Epithelial cell of proximal tubule (primary cell): ENCODE measurements at regions not wholly inside any gene's neighbourhood (a gene's known extent, or its start where the extent isn't known, plus 50 kb on each side); places are given as distances from the start of the nearest gene placed in this dataset.

Experiments
- DNase-seq: peaks from one replicate; pipeline ENCODE4 v3.0.0-alpha.2; 2011; ENCODE audit warnings: low read depth
- H3K4me3 ChIP-seq: 2 replicates; pipeline ENCODE4 v1.5.1; 2011; ENCODE audit warnings: low read depth, mild to moderate bottlenecking, low read length
- CTCF ChIP-seq: conservative IDR thresholded peaks from 2 replicates; pipeline ENCODE4 v1.5.1; 2012; ENCODE audit warnings: low read depth, mild to moderate bottlenecking, low read length

DNA sequence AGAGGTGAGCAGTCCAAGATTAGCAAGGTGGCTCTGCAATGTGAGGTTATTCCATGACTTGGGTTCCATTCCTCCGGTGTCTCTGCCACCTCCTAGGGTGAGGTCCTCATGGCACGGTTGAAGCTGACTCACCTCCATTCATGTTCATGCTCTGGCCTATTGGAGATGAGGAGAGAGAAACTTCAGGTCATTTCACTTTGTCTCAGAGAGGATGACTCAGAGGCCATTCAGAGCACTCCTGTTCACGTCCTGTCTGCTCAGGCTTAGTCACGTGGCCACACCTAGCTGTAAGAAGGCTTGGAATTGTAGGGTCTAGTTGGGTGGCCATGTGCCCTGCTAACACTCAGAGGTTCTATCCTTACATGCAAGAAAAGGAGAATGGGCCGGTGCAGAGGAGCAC is 67.5 kb upstream of the MBOAT2 start:
- TF ChIP-seq CTCF = no peak
- DNase-seq = peak; percentile 89
- H3K4me3 ChIP-seq = no peak overlapping the region

DNA sequence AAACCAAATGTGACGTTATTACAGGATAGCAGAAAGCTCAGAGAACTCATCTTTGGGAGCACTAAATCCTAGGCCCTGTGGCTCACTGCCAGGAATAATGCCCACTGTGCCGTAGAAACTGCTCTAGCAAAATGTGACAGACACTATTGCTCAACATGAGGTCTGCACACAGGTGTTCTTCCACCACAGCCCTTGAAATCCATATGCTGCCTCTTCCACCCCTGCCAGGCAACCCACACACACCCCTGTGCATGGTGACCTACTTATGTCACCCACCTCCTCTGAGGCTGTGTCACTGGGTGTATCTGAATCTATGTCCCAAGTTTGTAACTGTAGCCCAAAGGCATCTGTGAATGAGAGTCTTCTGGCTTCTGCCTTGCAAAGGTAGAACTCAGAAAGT is 66.1 kb upstream of the MBOAT2 start:
- TF ChIP-seq CTCF = no peak
- no peak for DNase-seq
- H3K4me3 ChIP-seq = no peak overlapping the region

GRCh38 chr2:9065901-9066300 is 62.4 kb upstream of the MBOAT2 start:
- no peak overlapping the region for H3K4me3 ChIP-seq
- DNase-seq = no peak
- no peak for TF ChIP-seq CTCF

DNA sequence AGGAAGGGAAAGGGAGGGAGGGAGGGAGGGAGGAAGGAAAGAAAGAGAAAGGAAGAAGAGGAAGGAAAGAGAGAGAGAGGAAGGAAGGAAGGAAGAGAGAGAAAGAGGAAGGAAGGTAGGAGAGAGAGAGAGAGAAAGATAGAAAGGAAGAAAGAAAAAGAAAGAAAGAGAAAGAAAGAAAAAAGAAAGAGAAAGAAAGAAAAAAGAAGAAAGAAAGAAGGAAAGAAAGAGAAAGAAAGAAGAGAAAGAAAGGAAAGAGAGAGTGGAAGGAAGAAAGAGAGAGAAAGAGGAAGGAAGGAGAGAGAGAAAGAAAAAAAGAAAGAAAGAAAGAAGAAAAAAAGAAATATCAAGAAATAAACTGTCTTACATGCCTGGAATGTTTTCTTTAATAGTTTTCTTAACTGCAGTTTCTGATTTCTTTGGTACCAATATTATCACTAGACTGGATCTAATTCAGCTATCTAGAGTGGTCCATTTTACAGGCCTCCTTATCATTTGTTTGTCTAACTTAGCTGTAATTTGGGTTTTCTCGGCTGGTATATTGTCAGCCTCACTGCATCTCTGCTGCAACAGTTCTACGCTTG is 59.6 kb upstream of the MBOAT2 start:
- no peak for TF ChIP-seq CTCF
- DNase-seq = no peak
- H3K4me3 ChIP-seq = no peak overlapping the region

DNA sequence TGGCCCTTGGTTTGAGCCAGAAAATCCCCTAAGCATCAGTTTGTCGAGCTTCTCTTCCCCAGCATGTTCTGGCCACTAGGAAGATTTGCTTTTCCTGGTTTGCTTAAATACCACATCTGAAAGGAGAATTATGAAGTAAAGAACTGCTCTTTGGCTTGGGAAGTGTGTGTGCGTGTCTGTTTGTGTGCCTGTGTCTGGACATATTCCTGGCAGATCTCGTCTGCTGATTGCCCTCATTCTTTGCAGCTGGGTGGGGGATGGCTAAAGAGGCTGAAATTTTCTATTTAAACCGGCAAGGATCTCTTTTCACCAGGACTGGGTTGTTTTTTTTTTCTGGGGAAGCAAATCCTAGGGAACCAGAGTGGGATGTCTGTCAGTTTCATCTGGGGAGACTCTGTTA is 57.3 kb upstream of the MBOAT2 start:
- no peak overlapping the region for H3K4me3 ChIP-seq
- no peak for TF ChIP-seq CTCF
- DNase-seq = no peak

DNA sequence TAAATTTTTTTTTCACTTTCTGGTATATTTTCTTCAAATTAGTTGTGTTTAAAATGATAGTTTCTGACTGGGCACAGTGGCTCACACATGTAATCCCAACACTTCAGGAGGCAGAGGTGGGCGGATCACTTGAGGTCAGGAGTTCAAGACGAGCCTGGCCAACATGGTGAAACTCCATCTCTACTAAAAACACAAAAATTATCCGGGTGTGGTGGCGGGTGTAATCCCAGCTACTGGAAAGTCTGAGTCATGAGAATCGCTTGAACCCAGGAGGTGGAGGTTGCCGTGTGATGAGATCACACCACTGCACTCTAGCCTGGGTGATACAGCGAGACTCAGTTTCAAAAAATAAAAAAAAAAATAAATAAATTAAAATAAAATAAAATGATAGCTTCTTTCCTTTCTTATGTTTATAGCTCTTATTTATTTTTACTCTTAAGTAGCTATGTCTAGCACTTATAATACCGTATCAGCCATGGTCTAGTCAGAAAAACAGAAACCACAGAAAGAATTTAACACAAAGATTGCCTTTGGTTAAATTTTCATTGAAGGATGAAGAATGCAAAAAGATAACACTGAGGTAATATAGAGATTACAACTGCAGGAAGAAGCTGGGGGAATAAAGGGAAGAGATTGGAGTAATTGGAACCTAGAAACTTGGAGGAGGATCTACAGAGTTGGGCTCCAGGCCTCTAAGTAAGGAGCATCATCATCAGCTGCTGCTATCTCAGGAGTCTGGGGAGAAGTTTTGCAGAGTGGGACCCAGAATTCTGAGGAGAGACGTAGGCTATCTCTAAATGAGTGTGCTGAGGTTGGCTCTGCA is 54.7 kb upstream of the MBOAT2 start:
- DNase-seq = peak; percentile 60
- no peak overlapping the region for H3K4me3 ChIP-seq
- TF ChIP-seq CTCF = no peak

- no peak overlapping the region for H3K4me3 ChIP-seq
- no peak for TF ChIP-seq CTCF
- DNase-seq = no peak
These were observed 52.0 kb upstream of the MBOAT2 start for GRCh38 chr2:9055471-9055870.
